HG02623 (cell line): ENCODE measurements at regions not wholly inside any gene's neighbourhood (a gene's known extent, or its start where the extent isn't known, plus 50 kb on each side); places are given as distances from the start of the nearest gene placed in this dataset.

Experiments
- ATAC-seq: cut with Tn5 transposase; IDR thresholded peaks from one replicate; pipeline ENCODE4 v1.9.1; 2021; ENCODE audit warnings: moderate library complexity; ENCODE audit not compliant: unreplicated experiment

GRCh38 chr17:12574525-12574924 lies 91.2 kb upstream of the MYOCD start:
- ATAC-seq, result no peak

GRCh38 chr17:12575641-12576040 lies 90.0 kb upstream of the MYOCD start:
- no peak for ATAC-seq

GRCh38 chr17:12579288-12579687 lies 86.4 kb upstream of the MYOCD start:
- ATAC-seq, result no peak

- no peak for ATAC-seq
Observed at GRCh38 chr17:12580640-12581039, 85.0 kb upstream of the MYOCD start.

- ATAC-seq, result no peak
Observed at GRCh38 chr17:12584727-12585126, 81.0 kb upstream of the MYOCD start.

GRCh38 chr17:12588531-12588930 lies 77.2 kb upstream of the MYOCD start:
- no peak for ATAC-seq

GRCh38 chr17:12590417-12590816 lies 75.3 kb upstream of the MYOCD start:
- no peak for ATAC-seq

GRCh38 chr17:12591021-12591735 lies 74.5 kb upstream of the MYOCD start:
- ATAC-seq, result no peak

- no peak for ATAC-seq
Observed at GRCh38 chr17:12592941-12593340, 72.7 kb upstream of the MYOCD start.

GRCh38 chr17:12596961-12597360 lies 68.7 kb upstream of the MYOCD start:
- ATAC-seq, result no peak

GRCh38 chr17:12597895-12598294 lies 67.8 kb upstream of the MYOCD start:
- ATAC-seq, result no peak

- ATAC-seq, result no peak
Observed at GRCh38 chr17:12599186-12599920, 66.3 kb upstream of the MYOCD start.

GRCh38 chr17:12600349-12600748 lies 65.3 kb upstream of the MYOCD start:
- ATAC-seq, result no peak

- no peak for ATAC-seq
Observed at GRCh38 chr17:12603566-12603965, 62.1 kb upstream of the MYOCD start.

- no peak for ATAC-seq
Observed at GRCh38 chr17:12605222-12605621, 60.5 kb upstream of the MYOCD start.

- no peak for ATAC-seq
Observed at GRCh38 chr17:12613566-12613965, 52.1 kb upstream of the MYOCD start.
